OCI-LY1 (cell line): ENCODE measurements at regions not wholly inside any gene's neighbourhood (a gene's known extent, or its start where the extent isn't known, plus 50 kb on each side); places are given as distances from the start of the nearest gene placed in this dataset.

ENCODE experiments used
- EZH2 ChIP-seq: fragments of 200-600 bp; sonication (generic), shearing (Covaris generic); IDR thresholded peaks from 2 replicates; pipeline ENCODE4 v1.8.0; 2017; ENCODE audit warnings: borderline replicate concordance, mixed run types, mild to moderate bottlenecking, antibody characterized with exemption, low read length, moderate library complexity, mixed read lengths
- TF ChIP-seq, protein P1 (sequence below): fragments of 200-600 bp; sonication (generic), shearing (Covaris generic); IDR thresholded peaks from 2 replicates; pipeline ENCODE4 v1.5.1; 2017; ENCODE audit warnings: mild to moderate bottlenecking, antibody characterized with exemption, low read length, moderate library complexity, mixed read lengths

DNA sequence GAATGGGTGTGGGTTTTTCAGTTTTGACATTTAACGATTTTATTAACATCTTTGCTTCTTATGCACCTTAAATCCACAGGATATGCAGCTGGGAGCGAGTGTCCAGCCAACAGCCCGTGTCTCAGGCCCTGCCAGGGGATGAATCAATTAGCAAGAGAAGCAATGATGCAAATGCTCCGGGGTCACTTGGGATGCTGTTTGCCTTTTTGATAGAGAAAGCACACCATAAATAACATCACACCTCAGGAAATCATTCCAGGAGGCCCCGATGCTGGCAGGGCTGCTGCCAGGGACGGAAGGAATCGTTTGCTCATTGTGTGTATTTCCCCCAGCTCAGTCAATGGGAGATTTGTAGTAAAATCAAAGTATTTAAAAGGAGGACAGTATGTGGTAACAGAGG is 394.0 kb upstream of the HNRNPA3 start:
- TF ChIP-seq, protein P1, sequence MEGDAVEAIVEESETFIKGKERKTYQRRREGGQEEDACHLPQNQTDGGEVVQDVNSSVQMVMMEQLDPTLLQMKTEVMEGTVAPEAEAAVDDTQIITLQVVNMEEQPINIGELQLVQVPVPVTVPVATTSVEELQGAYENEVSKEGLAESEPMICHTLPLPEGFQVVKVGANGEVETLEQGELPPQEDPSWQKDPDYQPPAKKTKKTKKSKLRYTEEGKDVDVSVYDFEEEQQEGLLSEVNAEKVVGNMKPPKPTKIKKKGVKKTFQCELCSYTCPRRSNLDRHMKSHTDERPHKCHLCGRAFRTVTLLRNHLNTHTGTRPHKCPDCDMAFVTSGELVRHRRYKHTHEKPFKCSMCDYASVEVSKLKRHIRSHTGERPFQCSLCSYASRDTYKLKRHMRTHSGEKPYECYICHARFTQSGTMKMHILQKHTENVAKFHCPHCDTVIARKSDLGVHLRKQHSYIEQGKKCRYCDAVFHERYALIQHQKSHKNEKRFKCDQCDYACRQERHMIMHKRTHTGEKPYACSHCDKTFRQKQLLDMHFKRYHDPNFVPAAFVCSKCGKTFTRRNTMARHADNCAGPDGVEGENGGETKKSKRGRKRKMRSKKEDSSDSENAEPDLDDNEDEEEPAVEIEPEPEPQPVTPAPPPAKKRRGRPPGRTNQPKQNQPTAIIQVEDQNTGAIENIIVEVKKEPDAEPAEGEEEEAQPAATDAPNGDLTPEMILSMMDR = no peak
- no peak for TF ChIP-seq EZH2
